BLaER1 treated with 17β-estradiol and CSF1 and Interleukin-3, amounts not matched to agents 10 nM and 100 nM (cell line): ENCODE measurements at regions not wholly inside any gene's neighbourhood (a gene's known extent, or its start where the extent isn't known, plus 50 kb on each side); places are given as distances from the start of the nearest gene placed in this dataset.

Source experiments
- H3K27ac ChIP-seq, 11 experiments: shearing (Covaris generic); formaldehyde crosslinking; 2 replicates each; pipeline ENCODE4 v1.8.1; 2022
- H3K27me3 ChIP-seq, 11 experiments: shearing (Covaris generic); formaldehyde crosslinking; 2 replicates each; pipeline ENCODE4 v1.8.1; 2022
- H3K36me3 ChIP-seq, 11 experiments: shearing (Covaris generic); formaldehyde crosslinking; 2 replicates each; pipeline ENCODE4 v1.8.1; 2022
- H3K4me1 ChIP-seq, 10 experiments: shearing (Covaris generic); formaldehyde crosslinking; 2 replicates each; pipeline ENCODE4 v1.8.1; 2022
- H3K4me2 ChIP-seq, 11 experiments: shearing (Covaris generic); formaldehyde crosslinking; 2 replicates each; pipeline ENCODE4 v1.8.1; 2022
- H3K4me3 ChIP-seq, 10 experiments: shearing (Covaris generic); formaldehyde crosslinking; 2 replicates each; pipeline ENCODE4 v1.8.1; 2022
- H3K9ac ChIP-seq, 11 experiments: shearing (Covaris generic); formaldehyde crosslinking; 2 replicates each; pipeline ENCODE4 v1.8.1; 2022
- H3K9me3 ChIP-seq, 11 experiments: shearing (Covaris generic); formaldehyde crosslinking; replicated peaks in 1 of 11; 2 replicates each; pipeline ENCODE4 v1.8.1; 2022
- H4K20me1 ChIP-seq, 11 experiments: shearing (Covaris generic); formaldehyde crosslinking; 2 replicates each; pipeline ENCODE4 v1.8.1; 2022
- Cebpa-rat ChIP-seq, 11 experiments: shearing (Covaris generic); IDR thresholded peaks; 2 replicates each; pipeline ENCODE4 v1.8.1; 2022

GRCh38 chr7:48868916-48869315 lies 55.4 kb upstream of the CDC14C start:
- Histone ChIP-seq H3K4me3 (no peak overlapping the region), H3K9me3 (no peaks in the 10 kb centered on the region), H3K27me3 (no peaks in the 10 kb centered on the region), H3K27ac (no peak overlapping the region), H3K36me3 (no peaks in the 10 kb centered on the region), H3K9ac (no peak overlapping the region), H3K4me1 (peaks cover 0 to 8% (median 2%) of the 10 kb centered on the region in 10 experiments; a peak in 6 of 20 replicates), H3K4me2 (no peak overlapping the region), H4K20me1 (no peaks in the 10 kb centered on the region)
- TF ChIP-seq Cebpa-rat (IDR thresholded peaks at IDR 0.05): no peak

- Histone ChIP-seq H3K4me2 (no peak overlapping the region), H3K36me3 (no peaks in the 10 kb centered on the region), H3K4me3 (no peak overlapping the region), H3K9ac (no peak overlapping the region), H4K20me1 (no peaks in the 10 kb centered on the region), H3K9me3 (no peaks in the 10 kb centered on the region), H3K4me1 (peaks cover 0 to 8% (median 2%) of the 10 kb centered on the region in 10 experiments; a peak in 6 of 20 replicates), H3K27ac (no peak overlapping the region), H3K27me3 (no peaks in the 10 kb centered on the region)
- no peak for TF ChIP-seq Cebpa-rat (IDR thresholded peaks at IDR 0.05)
Observed at GRCh38 chr7:48872548-48872947, 51.8 kb upstream of the CDC14C start.
